ENCODE measurements at regions not wholly inside any gene's neighbourhood (a gene's known extent, or its start where the extent isn't known, plus 50 kb on each side); places are given as distances from the start of the nearest gene placed in this dataset.
"Not testable (repeated sequence)": the region's sequence is repeated elsewhere in the genome, so short reads cannot be mapped to it uniquely, and the experiment has no call there.

- not testable (repeated sequence) for DNase-seq (ENCODE audit: low spot score)
Observed at GRCh38 chr1:149635290-149635899, 51.7 kb downstream of the PPIAL4C start.

GRCh38 chr1:149636286-149637122 lies 52.9 kb downstream of the PPIAL4C start:
- ATAC-seq (peak; percentile 99), DNase-seq (ENCODE audit: low spot score) (peak; percentile 90)
- intact Hi-C loops (cut with DNase I): not testable (repeated sequence)

More at GRCh38 chr1:149635290-149635899, 51.7 kb downstream of the PPIAL4C start:
- ATAC-seq; intact Hi-C loops (cut with DNase I): not testable (repeated sequence)

GRCh38 chr1:149638481-149638880 lies 54.8 kb downstream of the PPIAL4C start:
- not testable (repeated sequence) for ATAC-seq

GRCh38 chr1:149638901-149639658 lies 55.4 kb downstream of the PPIAL4C start:
- intact Hi-C loops (cut with DNase I); ATAC-seq; DNase-seq (ENCODE audit: low spot score): not testable (repeated sequence)

More at GRCh38 chr1:149638481-149638880, 54.8 kb downstream of the PPIAL4C start:
- DNase-seq (ENCODE audit: low spot score); intact Hi-C loops (cut with DNase I): not testable (repeated sequence)

DNA sequence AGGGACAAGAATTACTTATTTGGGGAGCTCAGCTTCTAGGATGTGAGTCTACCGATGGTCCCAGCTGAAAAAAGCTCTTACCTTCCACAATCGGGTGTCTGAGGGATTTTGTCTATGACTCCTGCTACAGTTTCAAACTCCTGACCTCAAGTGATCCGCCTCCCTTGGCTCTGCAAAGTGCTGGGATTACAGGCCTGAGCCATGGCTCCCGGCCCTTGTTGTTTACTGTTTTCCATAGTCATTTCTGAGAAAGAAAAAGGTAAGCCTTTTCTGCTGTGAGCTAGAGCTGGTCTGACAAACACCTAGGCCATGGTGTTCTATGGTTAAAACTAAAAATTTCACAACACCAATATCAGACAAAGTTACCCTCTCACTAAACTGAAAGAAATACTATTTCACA lies 57.5 kb downstream of the PPIAL4C start:
- ATAC-seq; DNase-seq (ENCODE audit: low spot score); intact Hi-C loops (cut with DNase I): not testable (repeated sequence)

GRCh38 chr1:149644818-149645217 lies 61.2 kb downstream of the PPIAL4C start:
- DNase-seq (ENCODE audit: low spot score); ATAC-seq; intact Hi-C loops (cut with DNase I): not testable (repeated sequence)

DNA sequence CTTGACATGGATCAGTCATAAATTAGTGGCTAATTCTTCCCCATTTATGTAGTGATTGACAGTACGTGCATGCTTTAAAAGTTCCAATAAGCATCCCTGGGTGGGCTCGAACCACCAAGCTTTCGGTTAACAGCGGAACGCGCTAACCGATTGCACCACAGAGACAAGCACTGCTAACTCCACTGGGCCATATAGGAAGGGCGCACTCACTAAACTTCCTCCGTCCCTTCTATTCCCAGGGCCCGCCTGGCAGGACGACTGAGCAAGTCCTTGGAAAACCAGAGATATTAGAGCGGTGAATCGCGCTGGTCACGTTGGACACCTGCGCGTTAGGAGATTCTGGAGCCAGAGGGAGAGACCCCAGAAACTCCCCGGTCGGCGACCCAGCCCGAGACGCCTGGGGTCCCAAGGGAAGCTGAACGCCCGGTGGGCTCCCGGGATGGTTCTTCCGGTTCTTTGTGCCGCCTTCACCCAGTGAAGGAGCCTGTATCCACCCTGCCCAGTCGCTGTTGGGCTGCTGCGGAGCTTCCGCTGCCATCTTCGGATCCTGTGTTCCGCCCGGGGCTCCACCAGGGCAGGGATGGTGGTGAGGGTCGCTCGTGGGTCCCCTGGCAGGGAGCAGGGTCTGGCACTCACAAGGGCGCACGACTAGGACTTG lies 62.8 kb downstream of the PPIAL4C start:
- intact Hi-C loops (cut with DNase I); DNase-seq (ENCODE audit: low spot score): not testable (repeated sequence)
- peak; percentile 55 for ATAC-seq

- intact Hi-C loops (cut with DNase I); DNase-seq (ENCODE audit: low spot score); ATAC-seq: not testable (repeated sequence)
Observed at GRCh38 chr1:149647018-149647373, 63.3 kb downstream of the PPIAL4C start.

- intact Hi-C loops (cut with DNase I); DNase-seq (ENCODE audit: low spot score); ATAC-seq: not testable (repeated sequence)
Observed at GRCh38 chr1:149657750-149658149, 74.1 kb downstream of the PPIAL4C start.

GRCh38 chr1:149658175-149658574 lies 74.5 kb downstream of the PPIAL4C start:
- ATAC-seq; intact Hi-C loops (cut with DNase I); DNase-seq (ENCODE audit: low spot score): not testable (repeated sequence)

DNA sequence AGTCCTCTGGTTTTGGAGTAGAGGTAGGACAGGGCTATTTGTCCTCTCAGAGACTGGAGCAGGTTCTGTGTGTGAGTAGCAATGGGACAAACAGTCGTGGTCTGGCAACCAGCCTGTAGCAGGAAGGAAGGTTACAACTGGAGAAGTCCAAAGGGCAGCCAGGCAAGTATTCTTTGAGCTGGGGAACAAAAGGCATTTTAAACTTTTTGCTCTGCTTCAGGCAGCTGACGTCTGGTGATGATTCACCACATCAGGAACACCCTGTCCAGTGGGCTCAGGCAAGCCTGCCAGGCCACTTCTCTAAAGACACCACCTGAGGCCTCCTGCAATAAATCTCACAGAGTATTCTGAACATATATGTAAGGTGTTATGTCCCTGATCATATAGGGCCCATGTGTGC lies 81.0 kb downstream of the PPIAL4C start:
- intact Hi-C loops (cut with DNase I); DNase-seq (ENCODE audit: low spot score); ATAC-seq: not testable (repeated sequence)

DNA sequence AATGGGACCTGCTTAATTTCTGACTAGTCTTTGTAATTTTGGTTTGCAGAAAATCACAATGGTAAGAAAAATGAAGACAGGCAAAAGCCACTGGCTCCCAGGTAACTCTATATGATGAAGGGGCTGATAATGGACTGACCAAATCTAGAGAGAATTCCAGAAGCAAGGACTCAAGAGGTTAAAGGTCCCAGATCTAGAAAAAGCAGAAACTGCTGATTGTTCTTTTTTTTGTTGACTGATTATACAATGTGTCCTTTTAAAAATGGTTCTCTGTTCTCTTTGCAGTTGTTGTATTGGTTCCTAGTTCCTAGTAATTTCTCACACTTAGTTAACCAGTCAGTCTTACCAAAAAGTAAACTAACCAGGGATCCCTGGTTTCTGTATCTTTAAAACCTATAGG lies 81.4 kb downstream of the PPIAL4C start:
- ATAC-seq; intact Hi-C loops (cut with DNase I); DNase-seq (ENCODE audit: low spot score): not testable (repeated sequence)

GRCh38 chr1:149665528-149665927 lies 81.9 kb downstream of the PPIAL4C start:
- intact Hi-C loops (cut with DNase I); ATAC-seq; DNase-seq (ENCODE audit: low spot score): not testable (repeated sequence)

DNA sequence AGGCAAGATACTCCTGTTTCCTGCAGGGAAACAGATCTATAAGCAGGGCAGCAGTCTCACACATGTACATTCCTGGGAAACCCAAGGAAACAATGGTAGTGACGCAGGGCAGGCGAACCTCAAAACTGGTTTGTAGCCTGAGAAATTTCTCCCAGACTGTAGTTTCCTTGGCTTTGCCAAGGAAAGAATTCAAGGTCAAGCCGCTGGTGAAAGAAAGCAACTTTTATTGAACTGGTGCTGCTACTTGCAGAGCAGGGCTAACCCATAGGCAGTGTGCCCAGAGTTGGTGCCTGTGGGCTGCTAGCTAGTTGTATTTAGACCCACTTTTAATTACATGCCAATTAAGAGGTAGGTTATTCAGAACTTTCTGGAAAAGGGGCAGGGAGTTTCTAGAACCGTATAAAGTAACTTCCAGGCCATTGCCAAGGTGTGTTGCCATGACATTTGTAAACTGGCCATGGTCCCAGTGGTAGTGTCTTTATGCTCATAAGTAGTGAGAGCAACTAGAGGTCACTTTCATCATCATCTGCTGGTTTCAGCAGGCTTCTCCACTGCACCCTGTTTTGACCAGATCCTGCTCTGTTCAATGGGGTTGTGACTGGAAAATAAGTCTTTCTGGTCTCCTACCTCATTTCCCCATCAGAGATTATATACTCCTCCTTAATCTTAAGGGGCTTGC lies 89.7 kb downstream of the PPIAL4C start:
- DNase-seq (ENCODE audit: low spot score); intact Hi-C loops (cut with DNase I): not testable (repeated sequence)

GRCh38 chr1:149674921-149675320 lies 91.3 kb downstream of the PPIAL4C start:
- DNase-seq (ENCODE audit: low spot score); ATAC-seq; intact Hi-C loops (cut with DNase I): not testable (repeated sequence)

More for the DNA sequence above, 89.7 kb downstream of the PPIAL4C start:
- ATAC-seq: not testable (repeated sequence)

- ATAC-seq; intact Hi-C loops (cut with DNase I): not testable (repeated sequence)
Observed at GRCh38 chr1:149677359-149677758, 93.7 kb downstream of the PPIAL4C start.

GRCh38 chr1:149686593-149687238 lies 95.8 kb upstream of the FCGR1A start:
- peak; percentile 85 for ATAC-seq
- DNase-seq (ENCODE audit: low spot score); intact Hi-C loops (cut with DNase I): not testable (repeated sequence)

More at GRCh38 chr1:149677359-149677758, 93.7 kb downstream of the PPIAL4C start:
- not testable (repeated sequence) for DNase-seq (ENCODE audit: low spot score)

All from sciatic nerve (tissue), 2 donors.